ENCODE measurements at regions not wholly inside any gene's neighbourhood (a gene's known extent, or its start where the extent isn't known, plus 50 kb on each side); places are given as distances from the start of the nearest gene placed in this dataset.

GRCh38 chr1:105886309-105886708 is 1170.2 kb upstream of the PRMT6 start:
- Histone ChIP-seq H2BK120ac (ENCODE audit: low read depth, low read length) (no peak overlapping the region), H4K91ac (ENCODE audit: low read depth, low read length, poor library complexity) (no peak overlapping the region), H3K23ac (ENCODE audit: low read depth, low read length, poor library complexity) (no peak overlapping the region), H2BK15ac (ENCODE audit: low read length) (no peak overlapping the region), H3K18ac (ENCODE audit: low read length) (no peak overlapping the region), H3K27me3 (ENCODE audit: control insufficient read depth in 3 of 3, insufficient read depth in 3 of 3, low read depth in 1 of 3, low read length in 3 of 3) (no peaks in the 10 kb centered on the region), H3K14ac (ENCODE audit: low read length) (no peak overlapping the region), H3K9ac (ENCODE audit: low read depth, low read length, poor library complexity) (no peak overlapping the region), H3K79me1 (ENCODE audit: low read depth, low read length) (no peaks in the 10 kb centered on the region), H2AK5ac (ENCODE audit: low read depth, low read length) (no peak overlapping the region), H3K27ac (replicated peaks; ENCODE audit: low read length) (no peak overlapping the region), H3K36me3 (replicated peaks in 1 of 2; ENCODE audit: control insufficient read depth in 2 of 2, insufficient read depth in 2 of 2, low read length in 2 of 2) (no peaks in the 10 kb centered on the region), H3K4me3 (ENCODE audit: low read length in 2 of 2) (no peak overlapping the region), H3K9me3 (replicated peaks in 1 of 2; ENCODE audit: control insufficient read depth in 2 of 2, insufficient read depth in 1 of 2, low read depth in 1 of 2, low read length in 2 of 2) (peaks cover 0 to 1% of the 10 kb centered on the region in 2 donors), H2AFZ (ENCODE audit: low read length) (no peak overlapping the region), H3K4ac (ENCODE audit: low read length) (no peak overlapping the region), H3K4me1 (ENCODE audit: control insufficient read depth in 2 of 2, insufficient read depth in 1 of 2, low read depth in 1 of 2, low read length in 2 of 2) (no peaks in the 10 kb centered on the region), H2BK5ac (ENCODE audit: low read length) (no peak overlapping the region), H3K4me2 (ENCODE audit: insufficient read depth, low read length, poor library complexity, severe bottlenecking) (no peak overlapping the region), H2BK12ac (ENCODE audit: low read length) (no peak overlapping the region), H4K8ac (ENCODE audit: low read depth, low read length) (no peak overlapping the region)
- DNase-seq (ENCODE audit: low spot score) = no peak

- Histone ChIP-seq H2AFZ (ENCODE audit: low read length) (peak overlapping the region; percentile 35), H3K79me1 (ENCODE audit: low read depth, low read length) (no peaks in the 10 kb centered on the region), H2AK5ac (ENCODE audit: low read depth, low read length) (no peak overlapping the region), H3K27me3 (ENCODE audit: control insufficient read depth in 3 of 3, insufficient read depth in 3 of 3, low read depth in 1 of 3, low read length in 3 of 3) (no peaks in the 10 kb centered on the region), H3K23ac (ENCODE audit: low read depth, low read length, poor library complexity) (no peak overlapping the region), H3K36me3 (replicated peaks in 1 of 2; ENCODE audit: control insufficient read depth in 2 of 2, insufficient read depth in 2 of 2, low read length in 2 of 2) (no peaks in the 10 kb centered on the region), H4K91ac (ENCODE audit: low read depth, low read length, poor library complexity) (no peak overlapping the region), H3K4me2 (ENCODE audit: insufficient read depth, low read length, poor library complexity, severe bottlenecking) (no peak overlapping the region), H3K14ac (ENCODE audit: low read length) (no peak overlapping the region), H2BK120ac (ENCODE audit: low read depth, low read length) (no peak overlapping the region), H3K4me3 (ENCODE audit: low read length in 2 of 2) (no peak overlapping the region), H2BK15ac (ENCODE audit: low read length) (no peak overlapping the region), H2BK12ac (ENCODE audit: low read length) (no peak overlapping the region), H3K9ac (ENCODE audit: low read depth, low read length, poor library complexity) (no peak overlapping the region), H3K27ac (replicated peaks; ENCODE audit: low read length) (no peak overlapping the region), H2BK5ac (ENCODE audit: low read length) (no peak overlapping the region), H3K9me3 (replicated peaks in 1 of 2; ENCODE audit: control insufficient read depth in 2 of 2, insufficient read depth in 1 of 2, low read depth in 1 of 2, low read length in 2 of 2) (peaks cover 0 to 1% of the 10 kb centered on the region in 2 donors), H3K4me1 (ENCODE audit: control insufficient read depth in 2 of 2, insufficient read depth in 1 of 2, low read depth in 1 of 2, low read length in 2 of 2) (no peaks in the 10 kb centered on the region), H4K8ac (ENCODE audit: low read depth, low read length) (no peak overlapping the region), H3K18ac (ENCODE audit: low read length) (no peak overlapping the region), H3K4ac (ENCODE audit: low read length) (no peak overlapping the region)
- no peak for DNase-seq (ENCODE audit: low spot score)
- WGBS, 2 donors (ENCODE audit: extremely low coverage in 2 of 2, insufficient read length in 2 of 2, insufficient replicate concordance in 1 of 2) = no CpG with 5 or more reads among the region's 13 CpGs
These were observed 1165.2 kb upstream of the PRMT6 start for GRCh38 chr1:105891308-105891707.

- H2AK5ac ChIP-seq (ENCODE audit: low read depth, low read length) = no peak overlapping the region
- no peak overlapping the region for H3K9ac ChIP-seq (ENCODE audit: low read depth, low read length, poor library complexity)
- no peak overlapping the region for H4K91ac ChIP-seq (ENCODE audit: low read depth, low read length, poor library complexity)
- H3K23ac ChIP-seq (ENCODE audit: low read depth, low read length, poor library complexity) = no peak overlapping the region
- no peaks in the 10 kb centered on the region for H3K27me3 ChIP-seq (ENCODE audit: control insufficient read depth in 3 of 3, insufficient read depth in 3 of 3, low read depth in 1 of 3, low read length in 3 of 3)
- no peak overlapping the region for H3K4me3 ChIP-seq (ENCODE audit: low read length in 2 of 2)
- H3K4me1 ChIP-seq (ENCODE audit: control insufficient read depth in 2 of 2, insufficient read depth in 1 of 2, low read depth in 1 of 2, low read length in 2 of 2) = no peaks in the 10 kb centered on the region
- no peak overlapping the region for H4K8ac ChIP-seq (ENCODE audit: low read depth, low read length)
- H3K4me2 ChIP-seq (ENCODE audit: insufficient read depth, low read length, poor library complexity, severe bottlenecking) = no peak overlapping the region
- no peak overlapping the region for H3K27ac ChIP-seq (replicated peaks; ENCODE audit: low read length)
- H2BK12ac ChIP-seq (ENCODE audit: low read length) = no peak overlapping the region
- H2BK15ac ChIP-seq (ENCODE audit: low read length) = no peak overlapping the region
- no peaks in the 10 kb centered on the region for H3K36me3 ChIP-seq (replicated peaks in 1 of 2; ENCODE audit: control insufficient read depth in 2 of 2, insufficient read depth in 2 of 2, low read length in 2 of 2)
- peaks cover 0 to 1% of the 10 kb centered on the region in 2 donors for H3K9me3 ChIP-seq (replicated peaks in 1 of 2; ENCODE audit: control insufficient read depth in 2 of 2, insufficient read depth in 1 of 2, low read depth in 1 of 2, low read length in 2 of 2)
- H2BK120ac ChIP-seq (ENCODE audit: low read depth, low read length) = no peak overlapping the region
- H3K79me1 ChIP-seq (ENCODE audit: low read depth, low read length) = no peaks in the 10 kb centered on the region
- H3K4ac ChIP-seq (ENCODE audit: low read length) = no peak overlapping the region
- no peak overlapping the region for H3K18ac ChIP-seq (ENCODE audit: low read length)
- WGBS, 2 donors (ENCODE audit: extremely low coverage in 2 of 2, insufficient read length in 2 of 2, insufficient replicate concordance in 1 of 2) = no CpG with 5 or more reads among the region's 1 CpG
- H3K14ac ChIP-seq (ENCODE audit: low read length) = no peak overlapping the region
- no peak for DNase-seq (ENCODE audit: low spot score)
- no peak overlapping the region for H2BK5ac ChIP-seq (ENCODE audit: low read length)
- no peak overlapping the region for H2AFZ ChIP-seq (ENCODE audit: low read length)
These were observed 1162.5 kb upstream of the PRMT6 start for GRCh38 chr1:105894006-105894405.

DNA sequence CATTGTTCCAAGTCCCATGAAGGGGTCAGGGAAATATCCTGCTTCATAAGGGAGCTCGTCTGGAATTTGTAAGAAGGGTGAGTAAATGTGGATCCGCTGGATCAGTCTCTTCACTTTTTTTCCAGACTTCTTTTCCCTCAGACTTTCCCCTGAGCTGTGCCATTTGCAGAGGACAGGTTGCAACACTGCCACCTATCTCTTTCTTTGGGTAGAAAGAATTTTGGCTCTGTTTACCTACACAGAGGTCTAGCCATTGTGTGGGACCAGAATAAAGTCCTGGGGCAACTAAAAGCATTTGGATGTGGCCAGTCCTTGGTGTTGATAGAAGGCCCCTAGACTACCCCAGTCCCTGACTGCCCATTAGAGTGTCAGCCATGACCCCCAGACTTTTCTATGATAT is 1146.7 kb upstream of the PRMT6 start:
- no peak overlapping the region for H3K4me2 ChIP-seq (ENCODE audit: insufficient read depth, low read length, poor library complexity, severe bottlenecking)
- H3K4me3 ChIP-seq (ENCODE audit: low read length in 2 of 2) = no peak overlapping the region
- H3K79me1 ChIP-seq (ENCODE audit: low read depth, low read length) = no peaks in the 10 kb centered on the region
- H3K27me3 ChIP-seq (ENCODE audit: control insufficient read depth in 3 of 3, insufficient read depth in 3 of 3, low read depth in 1 of 3, low read length in 3 of 3) = no peaks in the 10 kb centered on the region
- no peak overlapping the region for H2AK5ac ChIP-seq (ENCODE audit: low read depth, low read length)
- no peak overlapping the region for H3K18ac ChIP-seq (ENCODE audit: low read length)
- H2BK120ac ChIP-seq (ENCODE audit: low read depth, low read length) = no peak overlapping the region
- H3K9ac ChIP-seq (ENCODE audit: low read depth, low read length, poor library complexity) = no peak overlapping the region
- H3K14ac ChIP-seq (ENCODE audit: low read length) = no peak overlapping the region
- H3K23ac ChIP-seq (ENCODE audit: low read depth, low read length, poor library complexity) = no peak overlapping the region
- H3K27ac ChIP-seq (replicated peaks; ENCODE audit: low read length) = no peak overlapping the region
- no peak overlapping the region for H4K8ac ChIP-seq (ENCODE audit: low read depth, low read length)
- no peak overlapping the region for H3K4ac ChIP-seq (ENCODE audit: low read length)
- no peak overlapping the region for H2BK15ac ChIP-seq (ENCODE audit: low read length)
- H2BK5ac ChIP-seq (ENCODE audit: low read length) = no peak overlapping the region
- H4K91ac ChIP-seq (ENCODE audit: low read depth, low read length, poor library complexity) = no peak overlapping the region
- no CpG with 5 or more reads among the region's 2 CpGs for WGBS, 2 donors (ENCODE audit: extremely low coverage in 2 of 2, insufficient read length in 2 of 2, insufficient replicate concordance in 1 of 2)
- H3K9me3 ChIP-seq (replicated peaks in 1 of 2; ENCODE audit: control insufficient read depth in 2 of 2, insufficient read depth in 1 of 2, low read depth in 1 of 2, low read length in 2 of 2) = no peaks in the 10 kb centered on the region
- no peaks in the 10 kb centered on the region for H3K36me3 ChIP-seq (replicated peaks in 1 of 2; ENCODE audit: control insufficient read depth in 2 of 2, insufficient read depth in 2 of 2, low read length in 2 of 2)
- no peak overlapping the region for H2BK12ac ChIP-seq (ENCODE audit: low read length)
- H3K4me1 ChIP-seq (ENCODE audit: control insufficient read depth in 2 of 2, insufficient read depth in 1 of 2, low read depth in 1 of 2, low read length in 2 of 2) = peaks cover 0 to 2% of the 10 kb centered on the region in 2 donors
- no peak for DNase-seq (ENCODE audit: low spot score)
- H2AFZ ChIP-seq (ENCODE audit: low read length) = no peak overlapping the region
